Activated T-helper 9 cell treated with anti-CD3 and anti-CD28 coated beads, Interleukin-2, amount 50 U/mL, for 16 hours (primary cell): ENCODE measurements at regions not wholly inside any gene's neighbourhood (a gene's known extent, or its start where the extent isn't known, plus 50 kb on each side); places are given as distances from the start of the nearest gene placed in this dataset.

ENCODE experiments used
- DNase-seq: peaks from one replicate; pipeline ENCODE4 v3.0.0-alpha.2; 2020; ENCODE audit warnings: low read depth

GRCh38 chr2:145316496-145316895, 796.6 kb upstream of the ZEB2 start:
- DNase-seq, result no peak

GRCh38 chr2:145315053-145315452, 795.1 kb upstream of the ZEB2 start:
- no peak for DNase-seq

- DNase-seq, result no peak
These were observed 794.3 kb upstream of the ZEB2 start for GRCh38 chr2:145314119-145314633.

- DNase-seq, result no peak
These were observed 786.0 kb upstream of the ZEB2 start for GRCh38 chr2:145305889-145306288.

GRCh38 chr2:145304501-145304900, 784.6 kb upstream of the ZEB2 start:
- DNase-seq, result no peak

GRCh38 chr2:145303536-145303935, 783.6 kb upstream of the ZEB2 start:
- no peak for DNase-seq

- no peak for DNase-seq
These were observed 783.0 kb upstream of the ZEB2 start for GRCh38 chr2:145302886-145303285.

- DNase-seq, result no peak
These were observed 782.5 kb upstream of the ZEB2 start for GRCh38 chr2:145302451-145302850.

GRCh38 chr2:145299368-145299767, 779.4 kb upstream of the ZEB2 start:
- DNase-seq, result no peak

GRCh38 chr2:145292166-145292565, 772.2 kb upstream of the ZEB2 start:
- DNase-seq, result no peak

GRCh38 chr2:145290986-145291385, 771.1 kb upstream of the ZEB2 start:
- no peak for DNase-seq

- no peak for DNase-seq
These were observed 770.0 kb upstream of the ZEB2 start for GRCh38 chr2:145289946-145290345.

GRCh38 chr2:145288650-145289496, 769.0 kb upstream of the ZEB2 start:
- DNase-seq, result no peak

- DNase-seq, result no peak
These were observed 767.8 kb upstream of the ZEB2 start for GRCh38 chr2:145287736-145288135.

GRCh38 chr2:145286716-145287275, 766.9 kb upstream of the ZEB2 start:
- no peak for DNase-seq

GRCh38 chr2:145284551-145284950, 764.6 kb upstream of the ZEB2 start:
- DNase-seq, result no peak

GRCh38 chr2:145283131-145283530, 763.2 kb upstream of the ZEB2 start:
- no peak for DNase-seq

- no peak for DNase-seq
These were observed 758.0 kb upstream of the ZEB2 start for GRCh38 chr2:145277922-145278321.

- DNase-seq, result no peak
These were observed 753.9 kb upstream of the ZEB2 start for GRCh38 chr2:145273840-145274239.

- no peak for DNase-seq
These were observed 749.0 kb upstream of the ZEB2 start for GRCh38 chr2:145268931-145269330.

GRCh38 chr2:145267451-145267850, 747.5 kb upstream of the ZEB2 start:
- DNase-seq, result no peak

GRCh38 chr2:145265244-145265643, 745.3 kb upstream of the ZEB2 start:
- DNase-seq, result no peak

GRCh38 chr2:145260674-145261073, 740.8 kb upstream of the ZEB2 start:
- no peak for DNase-seq

- DNase-seq, result no peak
These were observed 740.2 kb upstream of the ZEB2 start for GRCh38 chr2:145260081-145260480.
